ENCODE measurements at regions not wholly inside any gene's neighbourhood (a gene's known extent, or its start where the extent isn't known, plus 50 kb on each side); places are given as distances from the start of the nearest gene placed in this dataset.

DNA sequence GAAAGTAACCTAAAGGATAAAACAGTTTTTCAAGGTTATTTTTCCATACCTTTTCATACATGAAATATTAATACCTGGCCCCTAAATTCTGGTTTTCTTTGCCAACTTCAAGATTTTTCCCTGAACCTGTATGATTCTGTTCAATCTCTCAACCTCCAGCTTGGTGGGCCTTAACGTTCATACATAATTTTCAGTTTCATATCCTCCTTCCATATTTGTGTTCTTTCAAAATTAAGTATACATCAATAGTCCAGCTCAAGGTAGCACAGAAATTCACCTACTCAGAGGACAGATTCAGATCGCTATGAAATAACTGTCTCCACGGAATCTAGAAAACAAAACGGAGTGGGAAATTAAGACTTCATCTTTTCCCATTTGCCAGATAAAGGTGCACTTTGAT, 505.8 kb upstream of the GHITM start:
- TF ChIP-seq POLR2A (IDR thresholded peaks at IDR 0.05): no peak
- TF ChIP-seq, protein P1, sequence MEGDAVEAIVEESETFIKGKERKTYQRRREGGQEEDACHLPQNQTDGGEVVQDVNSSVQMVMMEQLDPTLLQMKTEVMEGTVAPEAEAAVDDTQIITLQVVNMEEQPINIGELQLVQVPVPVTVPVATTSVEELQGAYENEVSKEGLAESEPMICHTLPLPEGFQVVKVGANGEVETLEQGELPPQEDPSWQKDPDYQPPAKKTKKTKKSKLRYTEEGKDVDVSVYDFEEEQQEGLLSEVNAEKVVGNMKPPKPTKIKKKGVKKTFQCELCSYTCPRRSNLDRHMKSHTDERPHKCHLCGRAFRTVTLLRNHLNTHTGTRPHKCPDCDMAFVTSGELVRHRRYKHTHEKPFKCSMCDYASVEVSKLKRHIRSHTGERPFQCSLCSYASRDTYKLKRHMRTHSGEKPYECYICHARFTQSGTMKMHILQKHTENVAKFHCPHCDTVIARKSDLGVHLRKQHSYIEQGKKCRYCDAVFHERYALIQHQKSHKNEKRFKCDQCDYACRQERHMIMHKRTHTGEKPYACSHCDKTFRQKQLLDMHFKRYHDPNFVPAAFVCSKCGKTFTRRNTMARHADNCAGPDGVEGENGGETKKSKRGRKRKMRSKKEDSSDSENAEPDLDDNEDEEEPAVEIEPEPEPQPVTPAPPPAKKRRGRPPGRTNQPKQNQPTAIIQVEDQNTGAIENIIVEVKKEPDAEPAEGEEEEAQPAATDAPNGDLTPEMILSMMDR (IDR thresholded peaks at IDR 0.05): no peak

Measured in thyroid gland (tissue), 4 donors.